ENCODE measurements at regions not wholly inside any gene's neighbourhood (a gene's known extent, or its start where the extent isn't known, plus 50 kb on each side); places are given as distances from the start of the nearest gene placed in this dataset.

- TF ChIP-seq CTCF (IDR thresholded peaks at IDR 0.05) (no peak), EP300 (IDR thresholded peaks at IDR 0.05) (no peak), MAX (IDR thresholded peaks at IDR 0.05) (no peak), ELK1 (IDR thresholded peaks at IDR 0.05; ENCODE audit: low read depth, low read length) (no peak), POLR2A (IDR thresholded peaks at IDR 0.05; ENCODE audit: low read length) (no peak), BHLHE40 (IDR thresholded peaks at IDR 0.05; ENCODE audit: low read depth, low read length) (no peak), SMC3 (IDR thresholded peaks at IDR 0.05) (no peak), GATA3 (IDR thresholded peaks at IDR 0.05; ENCODE audit: borderline replicate concordance) (no peak)
Observed at GRCh38 chr1:55559842-55560241, 344.7 kb upstream of the USP24 start.
